Left ventricle myocardium inferior (tissue), 1 donor: ENCODE measurements at regions not wholly inside any gene's neighbourhood (a gene's known extent, or its start where the extent isn't known, plus 50 kb on each side); places are given as distances from the start of the nearest gene placed in this dataset.
"Not testable (repeated sequence)": the region's sequence is repeated elsewhere in the genome, so short reads cannot be mapped to it uniquely, and the experiment has no call there.

ENCODE experiments used
- DNase-seq: peaks from one replicate; pipeline ENCODE4 v3.0.0-alpha.2; 2020
- H3K27ac ChIP-seq: fragments of 200-600 bp; replicated peaks from 2 replicates; pipeline ENCODE4 v1.8.0; 2021
- H3K27me3 ChIP-seq: fragments of 200-600 bp; 2 replicates; pipeline ENCODE4 v1.8.0; 2021; ENCODE audit warnings: low read depth
- H3K36me3 ChIP-seq: fragments of 200-600 bp; 2 replicates; pipeline ENCODE4 v1.8.0; 2021
- H3K4me1 ChIP-seq: fragments of 200-600 bp; 2 replicates; pipeline ENCODE4 v1.8.0; 2021
- H3K4me3 ChIP-seq: fragments of 200-600 bp; 2 replicates; pipeline ENCODE4 v1.8.0; 2021; ENCODE audit warnings: mild to moderate bottlenecking, moderate library complexity
- H3K9me3 ChIP-seq: fragments of 200-600 bp; replicated peaks from 2 replicates; pipeline ENCODE4 v1.8.0; 2021
- CTCF ChIP-seq: fragments of 200-600 bp; IDR thresholded peaks from 2 replicates; pipeline ENCODE4 v1.8.0; 2021; ENCODE audit warnings: antibody characterized with exemption, mild to moderate bottlenecking, borderline replicate concordance
- intact Hi-C: fragments of 100-400 bp; cut with micrococcal nuclease; formaldehyde crosslinking; loops from one replicate; pipeline ENCODE4 v1.11.0; 2022
- donor health status: DM: no; HTN: yes; CAD: no; lungs with severe emphysema.

- Histone ChIP-seq H3K27ac (no peak overlapping the region), H3K27me3 (no peaks in the 10 kb centered on the region), H3K36me3 (no peaks in the 10 kb centered on the region), H3K4me3 (no peak overlapping the region), H3K4me1 (no peaks in the 10 kb centered on the region), H3K9me3 (peaks cover 5% of the 10 kb centered on the region)
- intact Hi-C loops = no loop called here
- DNase-seq = no peak
- no peak for TF ChIP-seq CTCF
Measured at GRCh38 chr3:191915712-191916111, 454.7 kb downstream of the PYDC2 start.

DNA sequence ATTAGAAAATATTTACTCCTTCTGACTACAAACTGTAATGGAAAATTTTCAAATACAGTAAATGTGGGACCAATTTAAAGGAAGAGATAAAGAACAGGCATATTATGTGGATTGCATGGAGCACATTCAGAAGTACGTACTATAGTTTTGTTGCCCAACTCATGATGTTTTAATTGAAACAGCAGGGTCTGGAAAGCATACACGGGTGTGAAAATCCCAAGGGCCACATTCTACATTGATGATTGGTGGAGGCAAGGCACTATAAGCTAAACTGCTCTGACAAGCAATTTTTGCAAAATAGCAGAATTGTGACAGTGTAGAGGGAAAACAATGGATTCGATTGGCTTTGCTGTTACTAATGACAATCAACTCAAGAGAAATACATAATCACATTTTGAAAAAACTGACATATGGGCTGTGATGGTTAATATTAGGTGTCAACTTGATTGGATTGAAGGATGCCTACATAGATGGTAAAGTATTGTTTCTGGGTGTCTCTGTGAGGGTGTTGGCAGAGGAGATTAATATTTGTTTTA, 458.6 kb downstream of the PYDC2 start:
- no peak overlapping the region for H3K4me3 ChIP-seq
- no peaks in the 10 kb centered on the region for H3K36me3 ChIP-seq
- DNase-seq = no peak
- no peaks in the 10 kb centered on the region for H3K27me3 ChIP-seq
- intact Hi-C loops = no loop called here
- H3K27ac ChIP-seq = no peak overlapping the region
- H3K4me1 ChIP-seq = no peaks in the 10 kb centered on the region
- TF ChIP-seq CTCF = no peak
- no peaks in the 10 kb centered on the region for H3K9me3 ChIP-seq

- H3K4me3 ChIP-seq = no peak overlapping the region
- DNase-seq = no peak
- H3K36me3 ChIP-seq = no peaks in the 10 kb centered on the region
- intact Hi-C loops = no loop called here
- no peak for TF ChIP-seq CTCF
- H3K9me3 ChIP-seq = no peaks in the 10 kb centered on the region
- H3K27me3 ChIP-seq = no peaks in the 10 kb centered on the region
- no peaks in the 10 kb centered on the region for H3K4me1 ChIP-seq
- no peak overlapping the region for H3K27ac ChIP-seq
Measured at GRCh38 chr3:191922570-191922969, 461.6 kb downstream of the PYDC2 start.

DNA sequence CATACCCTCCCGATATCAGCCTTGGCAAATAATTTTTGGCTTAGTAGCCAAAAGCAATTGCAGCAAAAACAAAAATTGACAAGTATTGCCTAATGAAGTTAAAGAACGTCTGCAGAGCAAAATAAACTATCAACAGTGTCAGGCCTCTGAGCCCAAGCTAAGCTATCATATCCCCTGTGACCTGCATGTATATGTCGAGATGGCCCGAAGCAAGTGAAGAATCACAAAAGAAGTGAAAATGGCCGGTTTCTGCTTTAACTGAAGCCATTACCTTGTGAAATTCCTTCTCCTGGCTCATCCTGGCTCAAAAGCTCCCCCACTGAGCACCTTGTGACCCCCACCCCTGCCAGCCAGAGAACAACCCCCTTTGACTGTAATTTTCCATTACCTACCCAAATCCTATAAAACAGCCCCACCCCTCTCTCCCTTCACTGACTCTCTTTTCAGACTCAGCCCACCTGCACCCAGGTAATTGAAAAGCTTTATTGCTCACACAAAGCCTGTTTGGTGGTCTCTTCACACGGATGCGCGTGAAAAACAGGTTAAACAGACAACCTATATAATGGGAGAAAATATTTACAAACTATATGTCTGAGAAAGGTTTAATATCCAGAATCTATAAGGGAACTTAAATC, 466.3 kb downstream of the PYDC2 start:
- H3K27me3 ChIP-seq, H3K4me1 ChIP-seq, H3K4me3 ChIP-seq, H3K27ac ChIP-seq, intact Hi-C loops, DNase-seq, H3K9me3 ChIP-seq, H3K36me3 ChIP-seq: not testable (repeated sequence)

DNA sequence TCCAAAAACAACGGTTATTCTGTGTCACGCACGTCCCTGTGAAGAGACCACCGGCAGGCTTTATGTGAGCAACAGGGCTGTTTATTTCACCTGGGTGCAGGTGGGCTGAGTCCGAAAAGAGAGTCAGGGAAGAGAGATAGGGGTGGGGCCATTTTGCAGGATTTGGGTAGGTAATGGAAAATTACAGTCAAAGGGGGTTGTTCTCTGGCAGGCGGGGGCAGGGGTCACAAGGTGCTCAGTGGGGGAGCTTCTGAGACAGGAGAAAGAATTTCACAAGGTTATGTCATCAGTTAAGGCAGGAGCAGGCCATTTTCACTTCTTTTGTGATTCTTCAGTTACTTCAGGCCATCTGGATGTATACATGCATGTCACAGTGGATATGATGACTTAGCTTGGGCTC, 467.0 kb downstream of the PYDC2 start:
- H3K4me1 ChIP-seq, H3K9me3 ChIP-seq, H3K27ac ChIP-seq, DNase-seq, intact Hi-C loops, H3K27me3 ChIP-seq, H3K36me3 ChIP-seq, H3K4me3 ChIP-seq: not testable (repeated sequence)

GRCh38 chr3:191944835-191945234, 483.9 kb downstream of the PYDC2 start:
- H3K4me1 ChIP-seq = no peaks in the 10 kb centered on the region
- H3K36me3 ChIP-seq = no peaks in the 10 kb centered on the region
- intact Hi-C loops = no loop called here
- no peaks in the 10 kb centered on the region for H3K27me3 ChIP-seq
- TF ChIP-seq CTCF = no peak
- no peak for DNase-seq
- H3K27ac ChIP-seq = no peak overlapping the region
- no peaks in the 10 kb centered on the region for H3K9me3 ChIP-seq
- no peak overlapping the region for H3K4me3 ChIP-seq
